Adrenal gland (tissue), 9 donors: ENCODE measurements at regions not wholly inside any gene's neighbourhood (a gene's known extent, or its start where the extent isn't known, plus 50 kb on each side); places are given as distances from the start of the nearest gene placed in this dataset.
A peak's percentile ranks its signal among the peaks of the same experiment; 100 is the strongest.

Experiments
- DNase-seq, 7 donors: peaks; one replicate each; pipeline ENCODE4 v3.0.0-alpha.2; 2019 to 2020
- H3K27ac ChIP-seq, 5 donors: fragments of 200-600 bp; sonication (generic) in 4 of 5; 1 replicate in 3 of 5; 2 replicates in 2 of 5; pipeline versions ENCODE4 v1.5.1 to v1.8.0; 2016 to 2020; ENCODE audit warnings: mild to moderate bottlenecking in 1 of 5
- H3K27me3 ChIP-seq: fragments of 200-600 bp; 2 replicates; pipeline ENCODE4 v1.8.0; 2021
- H3K36me3 ChIP-seq, 2 donors: fragments of 200-600 bp; replicated peaks in 1 of 2; 1 replicate in 1 of 2; 2 replicates in 1 of 2; pipeline versions ENCODE4 v1.5.1 to v1.8.0; 2018 to 2022
- H3K4me1 ChIP-seq, 2 donors: fragments of 200-600 bp; replicated peaks in 1 of 2; 1 replicate in 1 of 2; 2 replicates in 1 of 2; pipeline versions ENCODE4 v1.5.1 to v1.8.0; 2018 to 2021
- H3K4me3 ChIP-seq, 4 donors: fragments of 200-600 bp; sonication (generic) in 3 of 4; one replicate each; pipeline ENCODE4 v1.5.1; 2016 to 2018
- H3K9me3 ChIP-seq, 3 donors: fragments of 200-600 bp; sonication (generic) in 1 of 3; replicated peaks in 1 of 3; 1 replicate in 2 of 3; 2 replicates in 1 of 3; pipeline versions ENCODE4 v1.5.1 to v1.8.0; 2016 to 2021
- CTCF ChIP-seq, 6 experiments: fragments of 450-650 bp in 4 of 6; fragments of 200-600 bp in 2 of 6; sonication (generic) in 1 of 6; IDR thresholded peaks; 1 replicate in 5 of 6; 2 replicates in 1 of 6; pipeline versions ENCODE4 v1.5.1 to v1.8.0; 2016 to 2021; ENCODE audit warnings: antibody characterized with exemption in 6 of 6, mild to moderate bottlenecking in 2 of 6, moderate library complexity in 1 of 6
- POLR2A ChIP-seq, 2 donors: fragments of 450-650 bp; IDR thresholded peaks; one replicate each; pipeline ENCODE4 v1.6.1; 2017; ENCODE audit warnings: antibody characterized with exemption in 2 of 2, mild to moderate bottlenecking in 2 of 2, moderate library complexity in 1 of 2
- WGBS, 4 donors: extraction: QIAGEN DNeasy Blood & Tissue Kit in 2 of 4; methylation state at CpG; one replicate each; pipeline versions ENCODE4 v1.1.5 to v1.1.7; 2013 to 2017; 5-methylcytosine and 5-hydroxymethylcytosine counted together
- intact Hi-C, 2 donors: fragments of 100-400 bp; cut with DNase I; formaldehyde crosslinking; loops; one replicate each; pipeline versions ENCODE4 v1.14.1 to v1.15.0; 2022 to 2023
- donor health status: healthy with polysubstance abuse.
- donor health status: Bipolar disorder and iron deficiency.
- donor health status: DM: yes; HTN: yes; CAD: no.
- donor health status: DM: no; HTN: no; CAD: no.
- donor health status: DM: no; HTN: no; CAD: no.

- H3K27me3 ChIP-seq, result no peaks in the 10 kb centered on the region
- H3K4me3 ChIP-seq, result no peak overlapping the region
- H3K27ac ChIP-seq, result no peak overlapping the region
- no peaks in the 10 kb centered on the region for H3K9me3 ChIP-seq
- 81 to 97% (median 89%) methylated on average over 2 of the region's 2 CpGs for WGBS, 4 donors
- TF ChIP-seq CTCF (IDR thresholded peaks at IDR 0.05) (no peak), POLR2A (IDR thresholded peaks at IDR 0.05) (no peak)
- no peak for DNase-seq
- no peaks in the 10 kb centered on the region for H3K4me1 ChIP-seq
- H3K36me3 ChIP-seq, result no peaks in the 10 kb centered on the region
- intact Hi-C loops, result no loop called here
Measured at GRCh38 chr1:115453666-115454065, 115.6 kb upstream of the NGF start.

- Histone ChIP-seq H3K36me3 (no peaks in the 10 kb centered on the region), H3K27me3 (no peaks in the 10 kb centered on the region), H3K4me1 (no peaks in the 10 kb centered on the region), H3K9me3 (no peaks in the 10 kb centered on the region), H3K4me3 (no peak overlapping the region), H3K27ac (no peak overlapping the region)
- DNase-seq, result no peak
- intact Hi-C loops, result no loop called here
- WGBS, 4 donors, result 89 to 95% (median 90%) methylated on average over 6 of the region's 6 CpGs
- no peak for TF ChIP-seq CTCF (IDR thresholded peaks at IDR 0.05)
- no peak for TF ChIP-seq POLR2A (IDR thresholded peaks at IDR 0.05)
Measured at GRCh38 chr1:115452600-115453329, 114.7 kb upstream of the NGF start.

- Histone ChIP-seq H3K36me3 (no peaks in the 10 kb centered on the region), H3K27ac (no peak overlapping the region), H3K4me3 (no peak overlapping the region), H3K9me3 (no peaks in the 10 kb centered on the region), H3K4me1 (no peaks in the 10 kb centered on the region), H3K27me3 (no peaks in the 10 kb centered on the region)
- 63 to 75% (median 67%) methylated on average over 6 of the region's 6 CpGs for WGBS, 4 donors
- intact Hi-C loops, result no loop called here
- TF ChIP-seq CTCF (IDR thresholded peaks at IDR 0.05), result no peak
- TF ChIP-seq POLR2A (IDR thresholded peaks at IDR 0.05), result no peak
- DNase-seq, result peak in 1 of 7 donors; percentile 24
Measured at GRCh38 chr1:115450501-115451040, 112.5 kb upstream of the NGF start.

GRCh38 chr1:115448282-115449044, 110.4 kb upstream of the NGF start:
- Histone ChIP-seq H3K36me3 (no peaks in the 10 kb centered on the region), H3K9me3 (no peaks in the 10 kb centered on the region), H3K27me3 (no peaks in the 10 kb centered on the region), H3K4me3 (no peak overlapping the region), H3K4me1 (no peaks in the 10 kb centered on the region), H3K27ac (no peak overlapping the region)
- DNase-seq, result no peak
- TF ChIP-seq POLR2A (IDR thresholded peaks at IDR 0.05) (no peak), CTCF (IDR thresholded peaks at IDR 0.05) (no peak)
- WGBS, 4 donors, result 90 to 95% (median 92%) methylated on average over 5 of the region's 5 CpGs
- intact Hi-C loops, result no loop called here
